GM12878 (cell line): ENCODE measurements at regions not wholly inside any gene's neighbourhood (a gene's known extent, or its start where the extent isn't known, plus 50 kb on each side); places are given as distances from the start of the nearest gene placed in this dataset.

Experiments used
- ATAC-seq: fragments of 200-7000 bp; cut with Tn5 transposase; 3 replicates; pipeline ENCODE4 v1.9.1; 2020; ENCODE audit warnings: mild to moderate bottlenecking, moderate library complexity
- BruUV-seq: library from RNA; stranded (reverse); fragments of 400-500 nt; replicated peaks from 2 replicates; lab custom pipeline; 2021; lab: Mats Ljungman, UMichigan
- CTCF ChIA-PET: fragments of 300-600 bp; sonication (Branson Sonifier 250); formaldehyde crosslinking; extraction: SDS; loops from one replicate; lab custom pipeline; 2021; ENCODE audit warnings: inconsistent platforms; lab: Yijun Ruan, JAX
- POLR2A ChIA-PET: fragments of 350-600 bp; formaldehyde crosslinking; extraction: SDS; loops from one replicate; lab custom pipeline; 2021; ENCODE audit warnings: inconsistent platforms; lab: Charles Lee
- RAD21 ChIA-PET: fragments of 300-600 bp; sonication (Branson Sonifier 250); formaldehyde crosslinking; loops from one replicate; lab custom pipeline; 2023; ENCODE audit warnings: antibody characterized with exemption; ENCODE audit not compliant: unreplicated experiment; lab: Charles Lee
- SMC1A ChIA-PET: fragments of 300-600 bp; sonication (Branson Sonifier 250); formaldehyde crosslinking; loops from one replicate; lab custom pipeline; 2023; ENCODE audit not compliant: unreplicated experiment, uncharacterized antibody; lab: Charles Lee
- DNase-seq: peaks from one replicate; pipeline ENCODE4 v3.0.0-alpha.2; 2011; ENCODE audit warnings: low read depth, low spot score
- FAIRE-seq: peaks from 3 replicates; lab custom pipeline; 2011; peaks lifted over from hg19 to GRCh38; lab: Jason Lieb, UNC
- H2AFZ ChIP-seq: 2 replicates; pipeline ENCODE4 v1.6.0; 2011; ENCODE audit warnings: low read depth, low read length, control low read depth; ENCODE audit not compliant: control insufficient read depth
- H3K27ac ChIP-seq: 2 replicates; pipeline ENCODE4 v1.5.1; 2011; ENCODE audit warnings: control low read depth; ENCODE audit not compliant: control insufficient read depth, insufficient read depth
- H3K27me3 ChIP-seq, 2 experiments: replicated peaks in 1 of 2; 2 replicates each; pipeline versions ENCODE4 v1.6.0 to v1.6.1; 2011; ENCODE audit warnings: low read length in 1 of 2; ENCODE audit not compliant: control insufficient read depth in 2 of 2, insufficient read depth in 2 of 2
- H3K36me3 ChIP-seq, 2 experiments: 2 replicates each; pipeline ENCODE4 v1.5.1; 2011; ENCODE audit warnings: low read length in 1 of 2; ENCODE audit not compliant: control insufficient read depth in 2 of 2, insufficient read depth in 2 of 2
- H3K4me1 ChIP-seq: 2 replicates; pipeline ENCODE4 v1.6.1; 2011; ENCODE audit warnings: mild to moderate bottlenecking, low read length, moderate library complexity, mixed read lengths; ENCODE audit not compliant: control insufficient read depth, insufficient read depth
- H3K4me2 ChIP-seq: 2 replicates; pipeline ENCODE4 v1.6.0; 2011; ENCODE audit warnings: control low read depth; ENCODE audit not compliant: control insufficient read depth, insufficient read depth
- H3K4me3 ChIP-seq: fragments of 200-600 bp; sonication (generic); 2 replicates; pipeline ENCODE4 v1.5.1; 2016
- H3K79me2 ChIP-seq: 2 replicates; pipeline ENCODE4 v1.6.0; 2011; ENCODE audit warnings: low read length; ENCODE audit not compliant: control insufficient read depth, insufficient read depth
- H3K9ac ChIP-seq: 2 replicates; pipeline ENCODE4 v1.8.0; 2011; ENCODE audit warnings: low read length, control low read depth, mixed read lengths; ENCODE audit not compliant: control insufficient read depth, insufficient read depth
- H3K9me3 ChIP-seq: replicated peaks from 3 replicates; pipeline ENCODE4 v1.5.1; 2011; ENCODE audit warnings: mild to moderate bottlenecking, low read length; ENCODE audit not compliant: control insufficient read depth, insufficient read depth
- H4K20me1 ChIP-seq: 2 replicates; pipeline ENCODE4 v1.6.0; 2011; ENCODE audit not compliant: control insufficient read depth, insufficient read depth
- ATF2 ChIP-seq: IDR thresholded peaks from 2 replicates; pipeline ENCODE4 v1.6.1; 2012; ENCODE audit warnings: low read length, inconsistent platforms
- CHD1 ChIP-seq: IDR thresholded peaks from 2 replicates; pipeline ENCODE4 v1.6.1; 2012; ENCODE audit warnings: low read depth, low read length, improper control_type of control experiment
- DPF2 ChIP-seq: fragments of 450-650 bp; IDR thresholded peaks from 2 replicates; pipeline ENCODE4 v1.6.1; 2017; ENCODE audit warnings: mild to moderate bottlenecking
- E2F8 ChIP-seq: fragments of 450-650 bp; IDR thresholded peaks from 2 replicates; pipeline ENCODE4 v1.6.1; 2018; ENCODE audit warnings: mild to moderate bottlenecking, low read depth, moderate library complexity; ENCODE audit not compliant: partially characterized antibody
- FOXK2 ChIP-seq: fragments of 450-650 bp; IDR thresholded peaks from 2 replicates; pipeline ENCODE4 v1.6.1; 2017; ENCODE audit warnings: mild to moderate bottlenecking, moderate library complexity
- HCFC1 ChIP-seq: fragments of 150-350 bp; IDR thresholded peaks from 2 replicates; pipeline ENCODE4 v1.6.1; 2014; ENCODE audit warnings: low read length
- MEF2B ChIP-seq: fragments of 450-650 bp; IDR thresholded peaks from 2 replicates; pipeline ENCODE4 v1.6.1; 2018; ENCODE audit warnings: mild to moderate bottlenecking, moderate library complexity; ENCODE audit not compliant: partially characterized antibody, poor library complexity, severe bottlenecking
- SRF ChIP-seq, 2 experiments: IDR thresholded peaks; 2 replicates each; pipeline ENCODE4 v1.6.1; 2011; ENCODE audit warnings: low read depth in 2 of 2, low read length in 2 of 2, mild to moderate bottlenecking in 1 of 2, moderate library complexity in 1 of 2
- ZNF622 ChIP-seq: fragments of 450-650 bp; IDR thresholded peaks from 2 replicates; pipeline ENCODE4 v1.6.1; 2017; ENCODE audit warnings: mild to moderate bottlenecking, inconsistent platforms
- WGBS: methylation state at CpG from one replicate; pipeline ENCODE4 v1.1.6; 2016; ENCODE audit warnings: low lambda C conversion rate; ENCODE audit not compliant: insufficient replicate concordance, insufficient coverage; ENCODE audit errors: missing lambda C conversion rate; 5-methylcytosine and 5-hydroxymethylcytosine counted together
- in situ Hi-C: fragments of 300-500 bp; cut with MboI; formaldehyde crosslinking; loops from 9 replicates; pipeline ENCODE4 v1.14.3; 2018; ENCODE audit warnings: mixed read lengths
- intact Hi-C: fragments of 100-400 bp; cut with micrococcal nuclease; formaldehyde crosslinking; loops from one replicate; pipeline ENCODE4 v1.14.2; 2022; ENCODE audit not compliant: unreplicated experiment
- TF ChIP-seq, protein P1 (sequence below): IDR thresholded peaks from 2 replicates; pipeline ENCODE4 v1.6.1; 2011; ENCODE audit warnings: low read depth, mild to moderate bottlenecking, low read length, moderate library complexity, borderline replicate concordance; ENCODE audit errors: extremely low read depth

DNA sequence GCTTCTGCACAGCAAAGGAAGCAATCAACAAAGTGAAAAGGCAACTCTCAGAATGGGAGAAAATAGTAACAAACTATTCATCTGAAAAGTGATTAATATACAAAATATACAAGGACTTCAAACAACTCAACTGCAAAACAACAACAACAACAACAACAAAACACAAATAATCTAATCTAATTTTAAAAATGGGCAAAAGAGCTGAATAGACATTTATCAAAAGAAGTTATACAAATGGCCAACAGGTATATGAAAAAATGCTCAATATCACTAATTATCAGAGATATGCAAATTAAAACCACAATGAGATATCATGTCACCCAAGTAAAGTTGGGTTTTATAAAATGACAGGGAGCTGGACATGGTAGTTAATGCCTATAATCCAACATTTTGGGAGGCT is 602.8 kb upstream of the DIAPH2 start:
- TF ChIP-seq SRF (IDR thresholded peaks at IDR 0.05; ENCODE audit: low read depth in 2 of 2, low read length in 2 of 2) (no peak), CHD1 (no peak)
- TF ChIP-seq, protein P1, sequence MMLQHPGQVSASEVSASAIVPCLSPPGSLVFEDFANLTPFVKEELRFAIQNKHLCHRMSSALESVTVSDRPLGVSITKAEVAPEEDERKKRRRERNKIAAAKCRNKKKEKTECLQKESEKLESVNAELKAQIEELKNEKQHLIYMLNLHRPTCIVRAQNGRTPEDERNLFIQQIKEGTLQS = no peak
- POLR2A ChIA-PET = no interaction called here

DNA sequence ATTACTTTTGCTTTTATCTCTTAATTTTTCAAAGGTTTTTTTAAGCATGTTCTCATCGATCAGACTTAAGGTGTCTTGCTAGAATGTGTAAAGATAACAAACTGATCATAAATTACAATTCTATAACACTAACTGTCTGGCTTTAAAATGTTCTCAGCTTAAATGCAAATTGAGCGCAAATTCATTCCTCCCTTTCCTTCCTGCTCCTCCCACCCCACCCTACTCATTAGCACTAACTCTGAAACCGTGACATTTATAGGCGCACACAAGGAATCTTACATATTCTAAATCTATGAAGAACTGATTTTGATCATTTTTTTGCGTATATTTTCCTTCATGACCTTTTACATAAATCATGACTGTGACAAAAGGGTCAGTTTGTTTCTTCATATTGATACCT is 590.0 kb upstream of the DIAPH2 start:
- in situ Hi-C loops (no loop called here), intact Hi-C loops (no loop called here)
- TF ChIP-seq E2F8 = no peak
- no peak for TF ChIP-seq DPF2
- TF ChIP-seq ATF2 = no peak
- no peak for TF ChIP-seq HCFC1
- no peak for TF ChIP-seq ZNF622
- TF ChIP-seq MEF2B = no peak
- no peak for TF ChIP-seq FOXK2
- Histone ChIP-seq H3K4me2 (no peak overlapping the region), H3K9ac (no peak overlapping the region), H3K79me2 (no peaks in the 10 kb centered on the region), H4K20me1 (no peaks in the 10 kb centered on the region), H3K4me1 (no peaks in the 10 kb centered on the region), H3K4me3 (no peak overlapping the region), H3K27ac (no peak overlapping the region), H3K27me3 (no peaks in the 10 kb centered on the region), H3K9me3 (no peaks in the 10 kb centered on the region), H3K36me3 (no peaks in the 10 kb centered on the region), H2AFZ (no peak overlapping the region)
- ChIA-PET POLR2A (no interaction called here), RAD21 (no interaction called here), CTCF (no interaction called here), SMC1A (no interaction called here)
- FAIRE-seq (no peak), ATAC-seq (no peak), DNase-seq (no peak)
- 18% methylated on average over 5 of the region's 5 CpGs for WGBS
- BruUV-seq = no TSS peak

More for the DNA sequence above, 602.8 kb upstream of the DIAPH2 start:
- Histone ChIP-seq H2AFZ (no peak overlapping the region), H3K9ac (no peak overlapping the region), H3K4me2 (no peak overlapping the region), H3K27me3 (no peaks in the 10 kb centered on the region), H3K36me3 (no peaks in the 10 kb centered on the region), H4K20me1 (no peaks in the 10 kb centered on the region), H3K4me1 (no peaks in the 10 kb centered on the region), H3K79me2 (no peaks in the 10 kb centered on the region), H3K4me3 (no peak overlapping the region), H3K27ac (no peak overlapping the region), H3K9me3 (no peaks in the 10 kb centered on the region)
- ChIA-PET RAD21 (no interaction called here), CTCF (no interaction called here), SMC1A (no interaction called here)
- DNase-seq = no peak
- no TSS peak for BruUV-seq
- ATAC-seq = no peak
- FAIRE-seq = no peak
- intact Hi-C loops = no loop called here
- in situ Hi-C loops = no loop called here
